HG02884 (cell line): ENCODE measurements at regions not wholly inside any gene's neighbourhood (a gene's known extent, or its start where the extent isn't known, plus 50 kb on each side); places are given as distances from the start of the nearest gene placed in this dataset.
"Not testable (repeated sequence)": the region's sequence is repeated elsewhere in the genome, so short reads cannot be mapped to it uniquely, and the experiment has no call there.

ENCODE experiments used
- ATAC-seq: cut with Tn5 transposase; IDR thresholded peaks from one replicate; pipeline ENCODE4 v1.9.1; 2021; ENCODE audit warnings: mild to moderate bottlenecking, moderate library complexity; ENCODE audit not compliant: unreplicated experiment

DNA sequence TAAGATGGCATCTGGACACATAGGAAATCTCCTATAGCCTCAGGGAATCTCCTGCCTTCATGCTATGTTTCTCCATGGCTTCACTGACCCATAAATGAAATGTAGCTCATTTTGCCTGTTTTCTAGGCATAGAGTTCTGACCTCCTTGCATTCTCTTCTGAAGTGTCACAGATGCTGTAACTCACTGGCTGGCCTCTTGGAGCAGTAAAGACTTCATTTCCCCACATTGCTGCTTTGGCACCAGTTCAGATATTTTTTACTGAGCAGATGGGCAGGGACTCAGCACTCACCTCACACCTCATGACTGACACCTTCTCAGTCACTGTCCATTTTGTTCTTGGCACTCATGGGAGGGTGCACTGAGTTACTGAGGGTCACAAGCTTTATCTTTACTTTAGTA is 286.7 kb upstream of the TGFBR2 start:
- ATAC-seq, result peak; percentile 92

DNA sequence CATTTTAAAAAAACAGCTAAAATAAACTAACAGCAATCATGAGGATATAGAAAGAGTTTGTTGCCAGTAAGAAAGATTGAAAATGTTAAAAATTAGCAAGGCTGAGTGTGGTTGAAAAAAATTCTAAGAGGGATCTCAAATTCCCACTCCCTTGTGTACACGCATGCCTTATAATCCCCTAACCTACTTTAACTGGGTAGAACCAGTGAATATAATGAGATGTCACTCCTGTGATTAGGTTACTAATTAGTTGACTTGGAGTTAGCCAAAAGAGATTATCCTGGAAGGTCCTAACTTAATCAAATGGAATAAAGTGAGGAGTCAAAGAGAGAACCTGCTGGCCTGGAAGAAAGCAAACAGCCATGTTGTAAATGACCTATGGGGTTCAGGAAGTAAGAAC is 286.0 kb upstream of the TGFBR2 start:
- no peak for ATAC-seq

DNA sequence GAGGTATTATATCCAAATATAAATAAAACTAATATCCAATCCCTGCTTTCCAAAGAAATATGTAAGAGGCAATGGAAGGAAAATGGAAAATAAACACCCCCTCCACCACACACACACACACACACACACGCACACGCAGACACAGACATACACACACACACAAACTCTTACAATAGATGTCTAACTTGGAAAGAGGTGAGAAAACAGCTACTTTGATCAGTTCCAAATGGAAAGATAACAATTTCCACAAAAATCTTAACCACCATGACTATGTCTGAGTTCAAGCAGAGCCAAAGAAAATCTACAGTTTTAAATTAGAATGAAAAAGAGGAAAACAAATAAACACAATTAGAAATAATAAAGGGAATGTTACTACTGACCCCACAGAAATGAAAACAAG is 285.3 kb upstream of the TGFBR2 start:
- ATAC-seq, result no peak

DNA sequence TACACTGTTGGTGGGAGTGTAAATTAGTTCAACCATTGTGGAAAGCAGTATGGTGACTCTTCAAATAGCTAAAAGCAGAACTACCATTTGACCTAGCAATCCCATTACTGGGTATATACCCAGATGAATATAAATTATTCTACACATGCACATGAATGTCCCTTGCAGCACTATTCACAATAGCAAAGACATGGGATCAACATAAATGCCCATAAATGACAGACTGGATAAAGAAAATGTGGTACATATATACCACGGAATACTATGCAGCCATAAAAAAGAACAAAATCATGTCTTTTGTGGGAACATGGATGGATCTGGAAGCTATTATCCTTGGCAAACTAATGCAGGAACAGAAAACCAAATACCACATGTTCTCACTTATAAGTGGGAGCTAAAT is 282.8 kb upstream of the TGFBR2 start:
- ATAC-seq, result not testable (repeated sequence)

DNA sequence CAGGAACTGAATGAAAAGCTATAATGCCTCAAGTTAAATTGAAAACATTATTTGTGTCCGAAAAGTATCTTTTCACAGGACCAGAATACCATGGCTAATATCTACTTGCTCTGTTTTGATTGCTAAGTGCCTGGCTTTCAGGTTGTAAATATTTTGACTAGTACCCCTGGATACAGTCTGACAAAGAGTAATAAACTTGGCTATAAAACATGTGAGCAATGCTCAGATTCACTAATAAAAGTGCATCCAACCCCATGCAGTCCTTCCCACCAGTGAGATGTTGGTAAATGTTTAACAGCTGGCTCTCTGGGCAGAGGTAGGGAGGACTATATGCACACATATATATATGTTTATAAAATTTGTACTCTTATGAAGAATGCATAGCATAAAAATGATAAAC is 281.8 kb upstream of the TGFBR2 start:
- no peak for ATAC-seq

DNA sequence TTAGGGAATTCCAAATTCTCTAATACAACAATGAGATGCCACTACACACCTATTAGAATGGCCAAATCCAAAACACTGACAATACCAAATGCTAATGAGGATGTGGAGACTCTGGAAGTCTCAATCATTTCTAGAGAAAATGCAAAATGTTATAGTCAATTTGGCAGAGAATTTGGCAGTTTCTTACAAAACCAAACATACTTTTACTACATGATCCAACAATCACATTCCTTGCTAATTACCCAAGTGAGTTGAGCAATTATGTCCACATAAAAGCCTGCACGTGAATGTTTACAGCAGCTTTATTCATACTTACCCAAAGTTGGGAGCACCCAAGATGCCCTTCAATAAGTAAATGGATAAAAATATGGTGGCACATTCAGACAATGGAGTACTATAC is 278.4 kb upstream of the TGFBR2 start:
- not testable (repeated sequence) for ATAC-seq

DNA sequence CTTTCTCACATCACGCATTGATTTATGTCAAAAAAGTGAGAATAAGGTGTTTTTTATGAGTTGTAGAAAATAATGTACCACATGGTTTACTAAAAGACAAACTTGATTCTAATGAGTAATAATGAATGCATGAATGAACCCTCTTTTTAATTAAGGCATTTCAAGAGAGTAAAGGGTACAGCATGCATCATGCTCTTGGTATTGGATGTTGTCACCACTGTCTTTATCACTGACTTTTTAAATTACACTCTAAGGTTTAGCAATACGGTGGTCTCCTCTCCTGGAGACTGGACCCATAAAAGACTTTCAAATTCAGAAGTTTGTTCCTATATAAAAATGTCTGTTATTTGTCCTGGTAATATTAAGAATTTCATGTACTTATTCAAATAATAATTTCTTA is 277.5 kb upstream of the TGFBR2 start:
- ATAC-seq, result not testable (repeated sequence)

DNA sequence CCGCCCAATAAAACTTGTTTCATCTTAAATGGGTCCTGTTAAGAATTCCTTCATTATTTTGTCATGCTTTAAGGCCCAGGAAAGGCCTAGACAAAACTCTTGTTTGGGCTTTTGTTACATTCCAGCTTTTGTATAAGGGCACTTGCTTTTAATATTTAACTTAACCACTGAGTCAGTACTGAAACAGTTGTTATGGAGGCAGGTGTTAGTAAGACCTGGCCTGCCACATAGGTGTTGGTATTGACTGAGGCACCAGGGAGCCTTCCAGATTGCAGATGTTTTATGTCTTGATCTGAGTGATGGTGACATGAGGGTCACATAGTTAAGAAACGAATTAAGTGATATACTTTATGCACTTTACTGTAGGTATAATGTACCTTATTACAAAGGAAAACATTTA is 274.9 kb upstream of the TGFBR2 start:
- no peak for ATAC-seq

DNA sequence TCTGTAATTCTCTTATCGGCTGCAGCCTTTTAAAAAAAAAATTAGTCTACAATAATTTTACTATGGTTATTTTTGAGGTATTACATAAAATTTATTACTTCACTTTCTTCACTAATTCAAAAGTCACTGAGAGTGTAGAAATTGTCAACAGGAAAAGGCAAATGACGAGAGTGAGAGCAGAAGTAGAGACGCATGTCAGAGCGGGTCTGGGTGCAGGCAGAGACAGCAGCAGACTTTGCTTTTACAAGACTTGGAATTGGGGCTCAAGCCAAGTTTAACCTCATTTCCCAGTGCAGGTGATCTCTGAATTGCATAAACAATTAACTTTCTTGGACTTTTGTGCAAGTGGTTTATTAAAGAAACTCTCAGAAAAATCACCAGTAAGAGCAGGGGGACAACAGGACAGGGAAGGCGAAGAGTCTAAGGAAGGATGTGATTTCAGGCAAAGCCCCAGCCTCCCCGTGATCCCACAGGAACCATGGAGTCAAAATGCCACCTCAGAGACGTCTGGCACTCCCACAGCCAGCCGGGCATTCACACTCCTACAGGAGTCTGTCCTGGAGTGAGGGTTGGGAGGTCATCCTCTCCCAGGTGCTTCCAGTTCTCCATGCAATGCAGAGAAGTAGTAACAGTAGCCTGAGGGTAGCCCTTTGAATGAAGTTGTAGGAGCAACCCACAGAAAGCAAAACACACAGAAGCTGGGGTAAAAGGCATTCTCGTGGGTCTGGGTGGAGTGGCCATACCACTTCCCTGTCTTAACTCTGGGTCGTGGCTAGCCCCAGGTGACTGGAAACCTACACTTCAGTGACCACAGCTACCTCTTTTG is 274.0 kb upstream of the TGFBR2 start:
- ATAC-seq, result no peak

DNA sequence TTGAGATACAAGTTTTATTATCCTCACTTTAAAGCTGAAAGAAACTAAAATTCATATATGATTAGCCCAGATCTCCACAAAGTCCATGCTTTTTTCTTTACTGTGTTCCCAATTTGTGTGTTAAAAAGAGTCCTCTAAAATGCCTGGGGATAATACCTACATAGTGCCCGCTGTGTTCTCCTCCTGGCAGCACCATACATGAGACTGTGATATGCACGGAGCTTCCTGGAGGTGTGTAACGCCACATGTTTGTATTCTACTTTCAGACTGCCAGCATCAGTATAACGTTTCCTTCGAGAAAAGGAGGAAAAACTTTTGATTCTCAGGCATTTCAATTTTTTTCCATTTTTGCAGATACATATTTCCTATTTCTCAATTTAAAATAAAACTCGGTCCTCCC is 273.3 kb upstream of the TGFBR2 start:
- ATAC-seq, result no peak

DNA sequence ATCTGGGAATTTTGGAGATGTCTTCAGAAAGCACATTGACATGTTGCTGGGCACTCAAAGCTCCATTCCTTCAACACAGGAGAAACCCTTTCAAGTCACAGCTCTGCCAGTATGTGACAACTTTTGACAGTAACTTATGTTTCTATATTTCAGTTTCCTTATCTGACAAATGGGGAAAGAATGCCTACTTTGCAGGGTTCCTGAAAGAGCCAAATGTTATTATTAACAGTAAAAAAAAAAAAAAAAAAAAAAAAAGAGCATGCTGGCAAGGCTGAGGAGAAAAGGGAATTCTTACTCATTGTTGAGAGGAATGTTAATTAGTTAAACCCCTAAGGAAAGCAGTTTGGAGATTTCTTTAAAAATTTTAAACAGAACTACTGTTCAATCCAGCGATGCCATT is 272.5 kb upstream of the TGFBR2 start:
- ATAC-seq, result no peak

DNA sequence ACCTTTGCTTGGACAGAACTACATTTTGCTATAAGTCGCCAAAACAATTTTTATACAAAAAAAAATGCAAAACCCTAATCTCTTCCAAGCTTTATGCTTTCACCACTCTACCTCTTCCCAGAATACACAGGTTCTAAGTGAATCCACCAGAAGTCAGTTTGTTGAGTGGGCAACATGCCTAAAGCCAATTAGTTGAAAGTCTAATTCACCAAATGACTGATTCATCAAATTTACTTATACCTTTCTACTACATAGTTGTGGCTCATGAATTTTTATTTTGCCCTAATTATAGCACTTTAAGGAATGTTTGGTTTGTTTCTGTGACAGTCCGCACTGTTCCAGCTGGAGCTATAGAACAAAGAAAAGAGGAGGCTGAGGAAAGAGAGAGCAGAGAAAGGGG is 265.9 kb upstream of the TGFBR2 start:
- no peak for ATAC-seq

DNA sequence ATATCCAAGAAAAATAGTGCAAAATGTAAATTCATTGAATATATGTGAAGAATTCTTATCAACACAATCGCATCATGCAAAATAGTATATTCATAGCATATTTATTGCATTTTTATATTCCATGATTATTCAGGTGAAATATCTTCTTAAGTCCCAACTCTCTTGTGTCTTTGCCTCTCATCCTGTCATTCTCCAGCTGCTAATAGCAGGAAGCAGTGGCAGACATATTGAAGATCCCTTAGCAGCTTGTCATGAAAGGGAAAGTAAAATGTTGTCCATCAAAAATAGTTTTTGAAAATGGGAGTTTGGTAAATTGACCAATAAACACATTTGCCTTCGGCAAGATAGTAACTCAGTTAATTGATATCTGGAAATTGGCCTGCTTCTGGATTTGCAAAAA is 265.3 kb upstream of the TGFBR2 start:
- no peak for ATAC-seq

DNA sequence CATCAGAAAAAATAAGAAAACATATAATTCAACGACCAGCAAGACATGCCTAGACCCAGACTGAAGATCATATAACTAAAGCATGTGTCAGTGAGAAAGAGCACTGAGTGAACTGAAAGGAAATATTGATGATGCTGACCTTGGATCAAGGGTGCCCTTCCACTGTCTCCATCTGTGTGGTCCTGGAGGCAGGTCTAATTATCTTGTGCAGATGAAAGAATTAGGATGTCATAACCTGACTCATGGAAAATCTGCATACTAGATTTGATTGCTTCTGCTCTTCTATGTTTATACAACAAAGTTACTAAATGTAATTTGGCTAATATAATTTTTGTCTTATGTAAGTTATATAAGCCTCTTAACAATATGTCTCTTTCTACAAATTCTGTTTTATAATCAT is 264.6 kb upstream of the TGFBR2 start:
- no peak for ATAC-seq

DNA sequence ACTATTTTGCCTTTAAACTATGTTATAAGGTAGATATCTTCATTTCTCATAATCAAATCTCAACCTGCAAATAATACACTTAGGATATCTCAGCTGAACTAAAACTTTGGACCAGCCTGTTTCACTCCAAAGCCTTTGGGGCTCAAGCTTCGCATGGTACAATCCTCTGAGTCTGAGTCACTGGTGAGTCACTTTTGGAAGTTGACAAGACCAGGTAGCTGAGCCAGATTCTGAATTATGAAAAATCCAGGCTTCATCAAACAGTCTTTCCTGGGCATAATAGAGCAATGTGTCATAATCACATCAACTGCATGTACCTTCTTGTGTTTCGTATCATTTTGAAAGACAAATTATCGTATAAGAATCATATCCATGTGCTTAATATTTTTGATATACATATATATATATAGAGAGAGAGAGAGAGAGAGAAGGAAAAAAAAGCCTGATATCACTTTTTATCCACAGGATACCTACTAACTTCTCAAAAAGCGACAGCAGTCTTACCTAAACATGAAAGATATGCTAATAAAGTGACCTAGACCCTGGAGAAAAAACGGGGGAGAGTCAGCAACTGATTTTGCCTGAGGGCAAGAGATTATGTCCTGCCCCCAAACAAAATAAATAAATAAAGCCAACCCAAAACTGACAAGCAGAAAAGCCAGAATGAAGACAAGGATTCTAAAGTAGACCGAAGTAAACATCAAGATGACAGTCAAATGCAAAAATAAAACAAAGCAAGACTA is 263.9 kb upstream of the TGFBR2 start:
- ATAC-seq, result no peak

DNA sequence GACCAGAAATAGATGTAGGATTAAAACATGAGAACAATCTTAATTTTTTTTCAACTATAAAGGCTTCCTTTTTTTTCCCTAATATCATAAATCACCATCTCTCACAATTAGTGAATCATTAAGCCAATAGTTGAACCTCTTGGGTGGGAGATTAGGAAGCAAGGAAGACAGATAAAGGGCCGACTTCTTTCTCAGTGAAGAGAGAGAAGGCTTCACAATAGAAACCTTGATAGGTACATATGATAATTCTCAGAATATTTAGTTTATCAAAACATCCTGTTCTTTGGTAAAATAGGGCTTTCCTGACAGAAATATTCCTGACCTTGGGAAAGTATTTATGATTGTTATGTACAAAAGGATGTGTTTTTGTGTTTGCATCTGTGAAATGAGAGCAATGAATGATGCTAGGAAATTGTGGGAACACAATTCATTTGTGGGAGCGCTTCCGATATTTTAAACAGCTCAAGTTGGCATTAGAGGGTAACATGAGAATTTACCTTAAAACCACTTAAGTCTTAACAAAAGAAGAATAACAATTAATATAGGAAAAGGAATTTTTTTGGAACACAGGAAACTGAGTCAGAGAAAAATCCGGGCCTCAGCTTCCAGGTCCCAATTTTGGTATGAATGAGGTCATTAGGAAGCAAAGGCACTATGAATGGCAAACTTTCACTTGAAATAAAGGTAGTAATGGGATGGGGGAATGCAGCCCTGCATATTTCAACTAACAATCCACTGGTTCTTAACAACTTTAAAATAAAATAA is 263.2 kb upstream of the TGFBR2 start:
- ATAC-seq, result no peak

DNA sequence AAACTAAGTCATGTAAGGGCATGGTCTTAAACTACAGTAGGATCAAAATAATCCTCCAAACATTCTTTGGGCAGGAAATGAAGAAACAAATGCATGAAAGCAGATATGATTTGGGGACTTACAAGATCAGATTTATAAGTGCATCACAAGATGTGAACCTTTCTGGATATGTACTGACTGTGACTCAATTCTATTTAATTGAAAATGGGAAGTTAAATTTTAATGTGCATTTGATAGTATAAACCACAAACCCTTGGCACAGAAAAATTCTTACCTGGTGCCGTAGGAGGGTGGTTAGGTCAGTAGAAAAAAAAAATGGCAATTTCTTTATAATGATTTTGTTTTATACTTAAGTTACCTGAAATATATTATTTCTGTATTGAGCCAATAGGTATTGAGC is 262.5 kb upstream of the TGFBR2 start:
- no peak for ATAC-seq

DNA sequence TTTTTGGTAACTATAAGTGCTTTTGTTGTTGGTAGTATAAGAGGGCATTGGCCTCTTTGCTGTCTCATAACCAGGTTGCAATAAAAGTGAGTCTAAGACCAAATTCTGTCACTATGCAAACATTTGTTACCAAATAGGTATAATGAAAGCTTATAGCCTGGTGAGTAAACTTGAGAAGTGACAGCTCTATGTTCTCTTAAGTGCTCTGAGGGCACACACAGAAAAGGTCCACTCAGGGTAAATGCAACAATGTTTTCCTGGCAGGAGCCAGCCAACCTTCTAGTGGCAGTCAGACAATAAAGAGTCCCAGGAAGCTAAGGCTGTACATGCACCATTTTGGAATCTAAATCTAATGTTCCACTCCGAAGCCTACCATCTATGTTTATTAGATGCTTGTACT is 262.1 kb upstream of the TGFBR2 start:
- ATAC-seq, result no peak

DNA sequence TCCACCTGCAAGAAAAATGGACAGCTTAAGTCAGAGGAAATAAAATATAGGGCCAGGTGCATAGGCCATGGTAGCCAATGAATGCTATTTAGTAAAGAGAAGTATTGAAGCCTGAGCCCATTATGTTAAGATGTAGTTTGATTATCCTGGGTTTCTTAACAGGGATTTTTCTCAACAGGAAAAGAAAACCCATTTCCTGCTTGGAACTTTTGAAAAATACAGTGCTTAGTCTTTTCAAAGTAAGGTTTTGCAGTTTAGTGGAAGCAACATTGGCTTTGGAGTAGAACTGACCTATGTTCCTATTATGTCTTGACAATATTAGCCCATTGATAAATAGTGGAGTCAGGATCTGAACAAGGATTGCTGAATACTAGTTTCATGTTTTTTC is 259.5 kb upstream of the TGFBR2 start:
- no peak for ATAC-seq

DNA sequence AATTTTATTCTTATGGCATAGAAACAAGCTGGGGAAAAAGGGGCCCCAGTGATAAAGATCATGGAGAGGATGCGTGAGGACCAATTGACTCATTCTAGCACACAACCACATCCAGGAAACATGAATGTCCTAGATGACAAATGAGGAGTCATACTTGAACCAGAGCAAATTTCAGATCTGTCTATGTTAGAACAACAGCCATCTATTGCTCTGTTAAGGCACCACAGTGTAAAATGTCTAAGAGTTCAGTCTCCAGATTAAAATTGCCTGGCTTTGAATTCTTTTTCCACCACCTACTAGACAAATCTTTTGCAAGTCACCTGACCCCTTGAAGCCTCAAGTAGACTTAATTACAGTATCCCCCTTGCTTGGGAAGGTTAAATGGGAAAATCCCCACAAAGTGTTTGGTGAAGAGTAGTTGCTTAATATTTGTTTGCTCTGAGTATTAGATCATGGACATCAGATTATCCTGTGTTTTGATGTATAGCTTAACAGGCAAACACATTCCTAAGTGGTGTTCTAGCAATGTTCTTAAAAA is 258.7 kb upstream of the TGFBR2 start:
- peak; percentile 98 for ATAC-seq

DNA sequence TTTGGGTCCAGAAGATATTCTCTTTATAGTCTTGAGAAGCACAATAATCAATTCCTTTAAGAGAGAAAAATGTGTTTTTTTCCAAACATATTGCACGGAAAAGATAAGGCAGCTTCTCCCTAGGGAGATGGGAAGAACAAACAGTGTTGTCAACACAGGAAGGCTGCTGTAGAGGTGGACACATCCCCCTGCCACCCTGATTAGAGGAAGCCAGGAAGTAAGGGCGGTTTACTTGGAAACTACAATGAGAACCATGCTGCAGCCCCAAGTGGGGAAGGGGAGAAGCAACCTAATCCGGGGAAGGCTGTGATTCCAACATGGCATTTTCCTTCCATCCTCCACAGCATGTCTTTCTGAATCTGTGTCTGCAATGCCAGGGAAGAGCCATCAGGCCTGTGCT is 256.9 kb upstream of the TGFBR2 start:
- no peak for ATAC-seq

DNA sequence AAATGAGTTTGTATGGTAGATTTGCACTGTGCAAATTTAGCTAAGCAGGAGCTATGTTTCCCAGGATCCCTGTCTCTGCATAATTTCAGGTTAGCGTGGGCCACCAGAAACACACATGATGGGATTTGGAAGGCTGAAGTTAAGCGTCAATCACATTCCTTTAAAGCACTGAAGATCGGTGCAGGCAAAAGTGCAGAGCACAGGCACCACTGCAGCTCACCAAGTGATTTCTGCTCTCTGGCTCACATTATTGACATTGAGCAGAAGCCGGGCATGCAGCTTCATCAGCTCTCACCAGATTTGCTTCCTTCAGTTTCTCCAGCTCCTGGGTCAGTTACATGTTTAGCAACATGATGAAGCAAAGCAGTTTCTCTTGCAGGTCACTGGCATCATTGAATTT is 256.4 kb upstream of the TGFBR2 start:
- no peak for ATAC-seq
